NCI-H2227 (cell line): ENCODE measurements at regions not wholly inside any gene's neighbourhood (a gene's known extent, or its start where the extent isn't known, plus 50 kb on each side); places are given as distances from the start of the nearest gene placed in this dataset.
A peak's percentile ranks its signal among the peaks of the same experiment; 100 is the strongest.

ENCODE experiments used
- DNase-seq: peaks from one replicate; lab custom pipeline; 2025; ENCODE audit not compliant: unreplicated experiment; lab: John Stamatoyannopoulos, UW

DNA sequence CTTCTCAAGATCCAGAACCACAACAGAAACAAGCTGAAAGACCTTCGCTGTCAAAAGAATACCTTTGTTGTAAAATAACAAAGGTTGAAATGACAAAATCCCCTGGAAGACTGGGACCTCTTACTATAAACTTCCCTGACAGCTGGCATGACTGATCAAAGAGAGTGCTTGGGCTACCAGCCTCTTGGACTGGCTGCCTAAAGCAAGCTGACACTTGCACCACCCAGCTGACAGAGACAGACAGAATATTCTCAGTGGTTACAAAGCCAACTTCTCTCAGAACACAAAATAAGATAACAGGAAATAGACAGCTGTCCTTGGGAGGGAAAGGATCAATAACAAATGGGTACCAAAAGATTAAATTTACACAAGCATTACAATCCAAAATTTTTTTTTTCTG, 241.7 kb upstream of the SPOCK3 start:
- no peak for DNase-seq

DNA sequence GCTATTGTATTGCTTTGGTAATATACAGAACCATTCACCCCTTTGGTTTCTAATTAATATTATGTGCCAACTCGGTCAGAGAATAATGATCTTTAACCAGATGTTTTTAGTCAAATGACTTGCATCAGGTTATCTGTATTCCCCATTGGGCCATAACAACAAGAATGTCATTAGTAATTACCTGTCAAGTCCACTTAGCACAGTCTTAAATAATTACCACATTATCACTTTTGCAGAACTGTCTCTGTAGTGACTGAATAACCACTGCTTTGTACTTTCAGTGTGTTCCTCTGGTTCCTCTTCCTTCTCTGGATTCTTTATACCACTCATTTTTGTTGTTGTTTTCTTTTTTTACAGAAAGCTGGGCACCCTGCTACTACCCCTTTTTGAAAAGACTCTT, 257.7 kb upstream of the SPOCK3 start:
- no peak for DNase-seq

DNA sequence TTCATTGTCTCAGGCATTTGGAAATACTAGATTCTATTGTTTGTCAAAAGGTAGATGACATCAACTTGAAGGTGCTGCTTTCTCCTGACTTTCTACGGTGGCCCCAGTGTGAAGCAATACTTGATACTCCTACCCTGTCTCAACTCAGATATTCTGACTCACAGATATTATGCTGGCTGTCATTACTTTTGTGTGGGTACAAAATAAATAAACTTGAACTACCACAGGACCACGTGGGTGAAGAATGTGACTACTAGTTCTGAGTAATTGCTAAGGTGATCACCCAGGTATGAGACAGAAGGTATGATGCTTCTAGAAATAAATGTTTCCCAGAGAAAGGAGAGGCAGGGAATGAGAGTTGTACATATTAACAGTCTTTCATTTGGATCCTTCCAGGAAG, 275.3 kb upstream of the SPOCK3 start:
- no peak for DNase-seq

DNA sequence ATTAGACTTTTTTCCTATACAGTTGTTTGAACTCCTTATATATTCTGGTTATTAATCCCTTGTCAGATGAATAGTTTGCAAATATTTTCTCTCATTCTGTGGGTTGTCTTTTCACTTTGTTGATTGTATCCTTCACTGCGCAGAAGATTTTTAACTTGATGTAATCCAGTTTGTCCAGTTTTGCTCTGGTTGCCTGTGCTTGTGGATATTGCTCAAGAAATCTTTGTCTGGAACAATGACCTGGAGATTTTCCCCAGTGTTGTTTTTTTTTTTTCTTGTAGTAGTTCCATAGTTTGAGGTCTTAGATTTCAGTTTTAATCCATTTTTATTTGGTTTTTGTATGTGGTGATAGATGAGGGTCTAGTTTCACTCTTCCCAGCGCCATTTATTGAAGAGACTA, 289.8 kb upstream of the SPOCK3 start:
- no peak for DNase-seq

DNA sequence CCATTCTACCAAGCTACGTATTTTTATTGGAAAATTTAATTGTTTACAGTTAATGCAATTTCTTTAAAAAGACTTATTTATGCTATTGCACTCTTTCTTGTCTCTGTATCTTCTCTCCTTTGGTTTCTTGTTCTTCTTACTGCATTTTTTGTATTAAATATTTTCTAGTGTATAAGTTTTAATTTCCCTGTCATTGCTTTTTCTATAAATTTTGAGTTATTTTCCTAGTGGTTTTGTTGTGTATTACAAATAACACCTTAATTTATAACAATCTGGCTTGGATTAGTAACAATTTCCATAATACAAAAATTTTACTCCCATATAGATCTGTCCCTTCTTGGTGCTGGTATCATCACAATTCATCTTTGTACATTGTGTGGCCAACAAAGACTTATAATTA, 303.5 kb upstream of the SPOCK3 start:
- DNase-seq = no peak

DNA sequence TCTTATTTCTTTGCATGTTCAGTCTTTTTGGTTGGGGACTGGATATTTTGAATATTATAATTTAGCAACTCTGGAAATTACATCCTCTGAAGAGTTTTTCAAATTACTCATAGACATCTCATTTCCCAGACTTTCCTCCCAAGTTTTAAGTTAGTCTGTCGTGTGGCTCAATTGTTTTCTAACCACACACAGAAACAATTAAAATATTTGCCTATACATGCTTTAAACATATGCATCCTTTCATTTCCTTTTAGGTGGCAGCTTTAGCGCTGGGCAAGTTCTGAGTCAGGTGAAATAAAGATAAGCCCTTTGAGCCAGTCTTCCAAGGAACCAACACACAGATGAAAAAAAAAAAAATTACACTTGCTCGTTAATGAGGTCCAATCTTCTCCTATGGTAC, 307.0 kb upstream of the SPOCK3 start:
- no peak for DNase-seq

DNA sequence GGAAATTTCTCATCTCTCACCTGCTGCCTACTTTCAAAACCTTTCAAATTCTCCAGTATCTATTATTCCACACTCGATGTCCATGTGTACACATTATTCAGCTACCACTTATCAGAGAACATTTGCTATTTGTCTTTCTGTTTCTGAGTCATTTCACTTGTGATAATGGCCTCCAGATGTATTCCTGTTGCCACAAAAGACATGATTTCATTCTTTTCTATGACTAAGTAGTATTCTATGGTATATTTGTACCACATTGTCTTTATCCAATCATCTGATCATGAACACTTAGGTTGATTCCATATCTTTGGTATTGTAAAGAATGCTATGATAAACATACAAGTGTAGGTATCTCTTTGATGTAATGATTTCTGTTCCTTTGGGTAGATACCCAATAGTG, 310.1 kb upstream of the SPOCK3 start:
- DNase-seq = no peak

DNA sequence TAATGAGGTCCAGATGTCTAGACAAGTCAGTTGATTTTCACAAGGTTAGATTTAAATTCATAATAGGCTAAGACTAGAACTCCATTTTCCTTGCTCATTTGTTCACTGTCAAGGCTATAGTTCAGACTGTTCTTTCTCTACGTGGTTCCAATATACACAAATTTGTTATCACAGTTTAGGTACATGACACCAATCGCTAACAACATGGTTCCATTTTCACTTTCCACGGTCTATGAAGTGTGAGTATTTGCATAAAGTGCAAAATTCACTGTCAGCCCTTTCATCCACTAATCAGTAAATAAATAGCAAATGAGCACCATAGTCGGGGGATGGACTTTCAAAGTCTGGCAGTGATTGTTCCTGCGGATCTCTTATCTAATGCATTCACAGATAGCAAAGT, 315.7 kb upstream of the SPOCK3 start:
- DNase-seq = no peak

DNA sequence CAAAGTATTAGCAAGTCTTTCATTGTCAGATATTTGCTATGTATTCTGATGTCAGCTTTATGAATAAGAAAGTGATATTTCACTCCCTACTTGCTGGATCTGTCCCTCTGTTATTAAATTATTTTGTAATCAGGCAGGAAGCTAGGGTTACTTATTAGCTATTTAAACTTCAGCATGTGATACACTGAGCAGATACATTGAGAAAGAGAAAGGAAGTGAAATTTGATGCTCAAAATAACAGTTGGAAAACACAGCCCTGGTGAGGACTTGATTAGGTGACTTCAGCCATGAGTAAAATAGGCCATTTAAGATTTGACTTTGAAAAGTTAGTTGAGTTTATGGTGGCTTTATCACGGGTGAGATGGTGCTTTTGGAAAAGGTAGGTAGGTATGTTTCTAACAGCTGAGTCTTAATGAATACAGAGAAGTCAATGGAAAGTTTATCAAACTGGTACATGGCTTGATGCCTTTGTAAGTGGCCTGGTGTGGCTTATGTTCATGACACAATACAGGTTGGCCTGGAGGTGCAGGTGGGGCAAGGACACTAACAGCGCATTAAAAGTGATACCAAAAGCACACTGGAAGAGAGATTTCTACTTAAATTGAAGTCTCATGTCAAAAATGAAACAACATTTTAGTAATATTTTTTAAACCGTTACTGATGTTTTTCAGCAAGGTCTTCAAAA, 321.2 kb upstream of the SPOCK3 start:
- DNase-seq = no peak

DNA sequence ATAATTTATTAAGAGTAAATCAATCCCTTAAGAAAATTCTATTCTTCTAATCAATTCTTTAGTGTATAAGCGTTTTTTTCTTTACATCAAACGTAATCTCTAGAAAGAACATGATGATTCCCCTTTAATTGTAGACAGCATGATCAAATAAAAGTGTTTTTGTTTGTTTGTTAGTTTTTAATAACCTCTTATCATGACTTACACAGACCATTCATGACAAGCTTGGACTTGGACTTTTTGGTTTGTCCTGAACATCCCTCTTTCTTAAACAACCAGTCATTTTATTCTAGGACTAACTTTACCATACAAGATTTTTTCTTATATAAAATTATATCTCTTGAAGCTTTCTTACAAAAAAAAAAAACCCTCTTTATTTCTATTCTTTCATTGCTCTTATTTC, 344.6 kb upstream of the SPOCK3 start:
- DNase-seq = no peak

DNA sequence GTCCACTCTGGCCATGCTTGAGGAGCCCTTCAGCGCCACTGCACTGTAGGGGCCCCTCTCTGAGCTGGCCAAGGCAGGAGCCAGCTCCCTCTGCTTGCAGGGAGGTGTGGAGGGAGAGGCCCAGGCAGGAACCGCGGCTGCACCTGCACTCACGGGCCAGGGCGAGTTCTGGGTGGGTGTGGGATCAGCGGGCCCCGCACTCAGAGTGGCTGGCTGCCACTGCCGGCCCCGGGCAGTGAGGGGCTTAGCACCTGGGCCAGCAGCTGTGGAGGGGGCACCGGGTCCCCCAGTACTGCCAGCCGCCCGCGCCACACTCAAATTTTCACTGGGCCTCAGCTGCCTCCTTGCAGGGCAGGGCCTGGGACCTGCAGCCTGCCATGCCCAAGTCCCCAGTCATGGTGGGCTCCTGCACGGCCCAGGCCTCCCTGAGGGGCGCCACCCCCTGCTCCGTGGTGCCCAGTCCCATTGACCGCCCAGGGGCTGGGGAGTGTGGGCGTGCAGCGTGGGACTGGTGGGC, 347.2 kb upstream of the SPOCK3 start:
- DNase-seq = no peak

DNA sequence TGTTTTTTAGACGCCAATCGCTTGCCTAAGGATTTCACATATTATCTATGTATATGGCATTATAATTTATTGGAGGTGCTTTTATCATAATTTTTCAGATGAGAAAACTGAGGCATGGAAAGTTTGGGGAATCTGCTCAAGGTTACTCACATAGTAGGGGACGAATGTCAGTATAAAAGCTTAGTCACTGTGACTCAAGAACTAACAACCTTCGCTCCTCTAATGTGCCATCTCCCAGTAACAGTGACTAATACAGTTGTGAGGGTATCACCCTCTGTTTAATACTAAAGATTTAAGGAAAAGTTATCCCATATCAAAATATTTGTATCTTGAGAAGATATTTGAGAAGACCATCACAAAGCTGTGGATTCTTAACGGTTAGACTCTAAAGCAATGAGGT, 353.1 kb upstream of the SPOCK3 start:
- no peak for DNase-seq

DNA sequence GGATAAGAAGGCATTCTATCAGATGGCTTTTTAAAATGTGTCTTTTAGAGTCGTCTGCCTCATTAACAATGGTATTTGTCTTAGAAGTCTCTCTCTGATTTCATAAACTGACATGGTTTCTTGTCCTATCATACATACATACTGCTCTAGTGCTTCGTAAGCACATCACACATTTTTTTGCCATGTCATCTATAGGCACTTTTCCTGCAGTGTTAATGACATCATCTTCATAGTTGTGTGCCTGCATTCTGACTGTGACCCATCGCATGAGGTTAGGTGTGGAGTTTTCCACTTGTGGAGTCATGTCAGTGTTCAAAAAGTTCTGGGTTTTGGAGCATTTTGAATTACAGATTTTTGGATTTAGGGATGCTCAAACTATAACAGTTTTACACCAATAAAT, 361.6 kb upstream of the SPOCK3 start:
- no peak for DNase-seq

DNA sequence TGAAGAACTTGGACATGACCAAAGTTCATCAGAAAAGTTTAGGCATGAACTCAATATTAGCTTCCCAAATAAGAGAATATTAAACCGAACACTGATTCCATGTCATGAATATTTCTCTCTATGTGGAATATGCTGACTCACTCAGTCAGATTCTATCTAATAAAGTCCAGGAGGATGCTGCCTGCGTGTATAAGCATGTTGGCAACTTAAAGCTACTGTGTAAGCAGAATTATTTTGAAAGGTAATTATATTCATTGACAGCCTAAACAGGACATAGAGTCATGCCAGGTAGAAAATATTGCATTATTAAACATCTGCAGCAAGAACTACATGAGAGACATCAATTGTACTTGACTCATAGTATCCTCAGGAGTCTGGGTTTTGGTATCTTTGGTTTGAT, 367.9 kb upstream of the SPOCK3 start:
- DNase-seq = no peak

DNA sequence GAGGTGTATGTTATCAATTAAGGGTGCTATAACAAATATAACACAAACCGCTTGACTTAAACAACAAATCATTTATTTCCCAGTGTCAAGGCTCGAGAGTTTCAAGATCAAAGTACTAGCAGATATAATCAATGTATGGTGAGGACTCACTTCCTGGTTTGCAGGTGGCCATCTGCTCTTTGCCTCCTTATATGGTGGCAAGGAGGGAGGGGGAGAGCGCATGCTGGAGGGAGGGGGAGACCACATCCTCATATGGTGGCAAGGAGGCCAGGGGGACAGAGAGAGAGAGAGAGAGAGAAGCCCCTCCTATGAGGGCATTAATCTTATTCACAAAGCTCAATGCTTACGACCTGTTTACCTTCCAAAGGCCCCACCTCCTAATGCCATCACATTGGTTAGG, 372.3 kb upstream of the SPOCK3 start:
- DNase-seq = no peak

DNA sequence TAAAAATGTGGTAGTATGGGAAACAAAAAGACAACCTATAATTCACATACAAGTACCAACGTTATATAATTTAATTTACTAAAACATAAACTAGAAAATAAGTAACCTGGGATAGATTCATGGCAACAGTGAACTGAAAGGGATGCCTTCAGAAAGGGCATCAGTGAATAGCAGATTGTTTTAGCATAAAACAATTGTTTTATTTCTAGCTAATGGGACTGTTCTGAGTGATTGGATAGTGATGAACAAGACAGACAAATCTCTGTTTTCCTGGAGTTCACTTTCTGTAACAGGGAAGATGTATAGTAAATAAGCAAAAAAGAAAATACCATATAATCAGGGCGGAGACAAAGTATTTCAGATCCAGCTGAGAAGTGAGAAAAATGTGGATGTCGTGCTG, 379.1 kb upstream of the SPOCK3 start:
- no peak for DNase-seq

DNA sequence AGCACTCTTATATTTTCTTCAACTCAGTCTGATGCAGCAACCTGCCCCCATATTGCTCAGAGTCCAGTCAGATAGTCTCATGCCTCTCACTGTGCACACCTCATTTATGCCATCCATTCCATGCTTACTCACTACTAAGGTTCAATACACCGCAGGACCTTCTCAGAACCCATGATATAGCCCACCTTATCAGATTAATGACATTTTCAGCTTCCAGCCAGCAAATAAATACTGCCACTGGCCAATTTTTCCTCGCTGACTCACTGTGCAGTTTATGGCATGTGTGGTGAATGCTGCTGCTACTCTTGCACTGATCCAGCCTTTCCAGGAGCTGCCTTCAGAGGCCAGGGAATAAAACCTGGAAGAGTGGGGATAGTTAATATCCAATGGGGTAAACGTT, 380.6 kb upstream of the SPOCK3 start:
- DNase-seq = no peak

DNA sequence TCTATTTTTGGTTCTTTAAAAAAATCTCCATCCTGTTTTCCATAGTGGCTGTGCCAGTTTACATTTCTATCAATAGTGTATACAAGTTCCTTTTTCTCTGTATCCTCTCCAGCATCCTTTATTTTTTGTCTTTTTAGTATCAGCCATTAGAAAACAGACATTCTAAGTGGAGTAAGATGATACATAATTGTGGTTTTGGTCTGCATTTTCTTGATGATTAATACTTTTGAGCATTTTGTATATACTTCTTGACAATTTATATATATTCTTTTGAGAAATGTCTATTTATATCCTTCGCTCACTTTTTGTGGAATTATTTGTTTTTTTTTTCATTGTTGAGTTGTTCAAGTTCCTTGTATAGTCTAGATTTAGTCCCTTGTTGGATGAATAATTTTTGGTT, 382.2 kb upstream of the SPOCK3 start:
- DNase-seq = no peak

DNA sequence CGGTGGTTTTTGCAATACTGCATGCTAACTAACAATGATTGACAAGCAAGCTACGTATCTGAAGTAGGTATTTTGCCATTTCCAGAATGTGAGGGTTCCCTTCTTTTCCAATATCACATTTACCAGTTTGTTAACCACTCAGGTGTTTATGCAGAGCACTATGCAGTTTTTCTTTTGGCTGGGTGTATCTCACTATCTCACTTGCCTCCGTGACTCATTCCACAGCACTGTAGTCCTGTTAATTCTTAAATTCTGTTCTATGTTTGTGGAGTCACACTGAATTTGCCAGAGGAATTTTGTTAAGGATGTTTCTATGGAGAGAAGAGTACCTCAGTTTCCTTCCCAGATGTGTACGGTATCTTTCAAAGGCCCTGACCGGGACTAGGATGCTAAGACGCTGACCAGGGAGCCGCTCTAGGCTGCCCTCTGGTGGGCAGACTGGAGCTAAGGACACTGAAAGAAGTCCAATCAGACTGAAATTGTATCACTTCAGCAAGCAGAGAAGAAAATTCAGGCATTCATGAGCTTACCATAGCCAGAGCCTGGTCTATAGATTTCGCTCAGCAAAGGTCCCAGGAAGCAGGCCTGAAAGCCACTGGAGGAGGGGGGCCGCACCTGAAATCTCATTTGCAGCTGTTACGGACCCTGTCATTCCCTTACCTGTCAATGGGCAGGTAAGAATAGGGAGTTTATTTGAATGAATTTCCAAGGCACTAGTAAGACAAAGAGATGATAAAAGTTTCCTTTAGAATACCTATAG, 388.4 kb upstream of the SPOCK3 start:
- peak; percentile 21 for DNase-seq

DNA sequence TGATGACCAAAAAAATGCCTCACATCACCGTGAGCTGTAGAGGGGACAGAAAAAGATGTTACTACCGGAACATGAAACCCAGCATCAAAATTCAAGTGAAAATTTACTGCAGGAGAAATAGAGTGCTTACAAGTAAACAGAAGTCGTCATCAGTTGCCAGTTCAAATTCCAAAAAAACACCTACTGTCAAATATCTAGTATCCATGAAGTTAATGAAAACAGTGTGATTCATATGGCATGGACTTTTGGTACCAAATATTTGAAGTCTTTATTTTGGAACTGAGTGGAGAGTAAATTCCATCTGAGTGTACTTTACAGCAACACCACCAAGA, 388.9 kb upstream of the SPOCK3 start:
- no peak for DNase-seq

DNA sequence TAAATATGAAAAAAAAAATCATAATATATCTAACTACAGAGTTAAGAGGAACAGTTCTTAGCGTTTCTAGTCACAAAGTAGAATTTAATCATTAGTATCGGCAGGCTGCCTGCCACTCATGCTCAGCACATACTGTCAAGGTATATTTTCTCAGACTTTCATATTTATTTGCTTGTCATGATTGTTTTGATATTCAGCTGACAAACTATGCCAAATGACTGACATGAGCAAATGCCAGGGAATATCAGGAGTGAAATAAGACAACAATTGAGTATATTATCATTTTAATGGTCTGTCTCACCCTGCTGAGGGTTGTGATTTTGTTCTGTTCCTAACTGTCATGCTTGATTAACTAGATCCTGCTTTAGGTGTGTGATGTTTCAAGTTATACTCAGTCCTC, 395.0 kb upstream of the SPOCK3 start:
- no peak for DNase-seq

DNA sequence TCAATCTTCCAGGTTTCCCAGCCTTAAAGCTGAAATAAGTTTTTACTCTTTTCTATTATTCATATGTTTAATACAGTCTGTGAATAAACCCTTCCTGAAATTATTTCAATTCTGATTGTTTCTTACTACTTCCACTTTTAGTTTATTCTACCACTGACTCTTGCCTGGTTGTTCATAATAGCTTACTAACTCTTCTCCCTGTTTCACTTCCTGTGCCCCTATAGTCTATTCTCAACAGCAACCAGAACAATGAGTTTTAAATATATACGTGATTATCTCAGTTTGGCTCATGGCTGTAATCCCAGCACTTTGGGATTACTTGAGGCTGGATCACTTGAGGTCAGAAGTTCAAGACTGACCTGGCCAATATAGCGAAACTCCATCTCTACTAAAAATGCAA, 408.0 kb upstream of the SPOCK3 start:
- DNase-seq = no peak

DNA sequence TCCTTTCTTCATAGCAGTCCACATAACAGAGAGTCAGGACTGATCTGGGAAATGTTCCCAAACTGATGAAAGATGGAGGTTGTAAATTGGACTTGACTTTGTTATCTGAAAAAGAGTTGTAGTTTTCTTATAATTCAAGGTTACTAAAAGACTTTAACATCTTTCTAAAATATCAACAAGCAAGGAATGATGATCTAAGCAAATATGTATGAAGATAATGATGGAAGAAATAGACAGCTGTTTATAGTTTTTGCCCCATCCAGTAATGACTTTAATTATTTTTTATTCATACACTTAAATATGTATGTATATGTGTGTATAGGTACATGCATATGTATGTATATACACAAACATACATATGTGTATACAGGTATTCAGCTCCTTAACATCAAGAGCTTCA, 411.1 kb upstream of the SPOCK3 start:
- no peak for DNase-seq
